ENCODE measurements at regions not wholly inside any gene's neighbourhood (a gene's known extent, or its start where the extent isn't known, plus 50 kb on each side); places are given as distances from the start of the nearest gene placed in this dataset.
A peak's percentile ranks its signal among the peaks of the same experiment; 100 is the strongest.

DNA sequence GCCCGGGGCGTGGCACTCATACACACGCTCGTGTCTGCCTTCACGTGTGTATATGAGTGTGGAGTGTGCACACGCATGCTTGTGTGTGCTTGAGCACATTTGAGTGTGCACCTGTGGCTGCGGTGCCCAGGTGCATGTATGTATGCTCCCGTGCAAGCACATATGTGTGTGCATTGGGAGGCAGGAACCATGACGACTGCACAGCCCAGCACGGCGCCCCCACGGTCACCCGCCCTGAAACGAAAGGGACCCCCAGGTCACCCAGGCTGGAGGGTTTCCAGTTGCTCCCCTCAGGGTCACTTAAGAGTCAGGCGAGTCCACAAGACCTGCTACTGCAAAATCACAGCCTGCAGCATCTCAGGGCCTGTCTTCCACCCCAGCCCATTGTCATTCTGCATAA lies 94.7 kb downstream of the YTHDF1 start (continued):
- TF ChIP-seq ZNF709 (CRISPR knock-in tag; IDR thresholded peaks at IDR 0.05) (no peak), ZNF431 (CRISPR knock-in tag; IDR thresholded peaks at IDR 0.05; ENCODE audit: borderline replicate concordance, low read depth) (no peak)

- FAIRE-seq = no peak
- no peaks in the 10 kb centered on the region for H3K4me1 ChIP-seq (ENCODE audit: insufficient read depth, low read length)
- no peak overlapping the region for H2AFZ ChIP-seq (ENCODE audit: low read length)
- intact Hi-C loops (cut with micrococcal nuclease; ENCODE audit: unreplicated experiment) (no loop called here), in situ Hi-C loops (cut with HindIII; ENCODE audit: extremely low pct_ligation_motif_present, low pct_unique_long_range_greater_than_20kb) (no loop called here)
- H3K9ac ChIP-seq (ENCODE audit: insufficient read depth, low read depth, low read length) = no peak overlapping the region
- POLR2A ChIA-PET = no interaction called here
- H3K9me3 ChIP-seq (ENCODE audit: low read length) = no peaks in the 10 kb centered on the region
- no peak for ATAC-seq
- H3K27me3 ChIP-seq (ENCODE audit: control insufficient read depth in 1 of 2, insufficient read depth in 2 of 2, low read length in 2 of 2) = peaks cover 23 to 97% of the 10 kb centered on the region in 2 experiments
- no peak overlapping the region for H3K4me3 ChIP-seq (replicated peaks in 1 of 3; ENCODE audit: insufficient read depth in 1 of 3, low read depth in 2 of 3, low read length in 3 of 3)
- no peaks in the 10 kb centered on the region for H3K79me2 ChIP-seq (ENCODE audit: insufficient read depth, low read length)
- CTCF ChIA-PET (ENCODE audit: low intra/inter-chr PET ratio, low total read pairs) = no interaction called here
- no TSS peak for BruUV-seq (replicated peaks)
- TF ChIP-seq ZNF768 (CRISPR knock-in tag; IDR thresholded peaks at IDR 0.05) (no peak), RBAK (CRISPR knock-in tag; IDR thresholded peaks at IDR 0.05) (no peak), ZNF556 (CRISPR knock-in tag; IDR thresholded peaks at IDR 0.05; ENCODE audit: borderline replicate concordance) (no peak), PCBP2 (optimal IDR thresholded peaks at IDR 0.05; ENCODE audit: low read depth, low read length, poor library complexity, severe bottlenecking) (no peak)
- H3K27ac ChIP-seq (ENCODE audit: extremely low read length, insufficient read depth, low read length) = no peak overlapping the region
- WGBS (ENCODE audit: low lambda C conversion rate) = 6% methylated on average over 5 of the region's 5 CpGs
- no peak for DNase-seq (ENCODE audit: low spot score)
- no peak overlapping the region for H3K4me2 ChIP-seq (ENCODE audit: low read depth, low read length)
- no peaks in the 10 kb centered on the region for H3K36me3 ChIP-seq (replicated peaks in 1 of 2; ENCODE audit: control insufficient read depth in 1 of 2, insufficient read depth in 2 of 2, low read length in 2 of 2)
- H4K20me1 ChIP-seq (ENCODE audit: insufficient read depth, low read length) = peaks cover 21% of the 10 kb centered on the region; the same call in 1 of the 2 replicates
These were observed 95.2 kb downstream of the YTHDF1 start for GRCh38 chr20:63120808-63121090.

DNA sequence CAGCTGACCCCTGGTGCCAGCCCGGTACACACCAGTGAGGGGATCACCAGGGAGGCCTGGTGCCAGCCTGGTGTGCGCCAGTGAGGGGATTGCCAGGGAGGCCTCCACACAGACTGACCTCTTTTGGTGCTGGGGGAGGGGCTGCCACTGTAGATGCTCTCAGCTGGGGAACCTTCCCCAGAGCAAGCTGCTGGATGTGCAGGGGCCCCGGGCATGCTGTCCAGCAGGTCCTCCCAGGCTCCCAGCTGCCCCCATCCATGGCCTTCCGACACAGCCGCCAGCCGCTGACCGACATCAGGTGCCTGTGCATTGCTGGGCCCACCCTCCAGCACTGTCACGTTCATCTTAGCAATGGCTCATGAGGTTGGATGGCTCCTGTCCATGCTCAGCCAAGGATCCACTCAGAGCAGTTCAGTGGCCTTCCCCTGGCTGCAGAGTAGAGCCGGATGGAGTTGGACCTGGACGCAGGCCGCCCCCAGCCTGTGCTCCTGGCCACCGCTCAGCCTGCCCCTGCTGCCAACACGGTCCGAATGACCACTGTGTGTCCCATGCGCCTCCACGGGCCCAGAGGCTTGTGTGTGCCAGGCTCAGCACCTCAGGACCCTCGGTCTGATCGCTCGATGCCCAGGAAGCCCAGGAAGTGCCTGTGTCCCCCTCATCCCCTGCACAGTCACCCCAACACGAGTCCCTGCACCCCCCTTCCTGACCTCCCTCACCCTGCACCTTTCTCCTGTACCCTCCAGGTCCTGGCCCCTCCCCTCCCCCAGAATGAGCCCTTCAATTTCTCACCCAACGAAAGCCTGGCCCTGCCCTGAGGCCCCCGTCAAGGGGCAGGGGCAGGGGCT lies 95.7 kb downstream of the YTHDF1 start:
- POLR2A ChIA-PET = no interaction called here
- WGBS (ENCODE audit: low lambda C conversion rate) = 14% methylated on average over 13 of the region's 22 CpGs
- TF ChIP-seq ARHGAP35 (CRISPR knock-in tag; IDR thresholded peaks at IDR 0.05; ENCODE audit: borderline replicate concordance) (no peak), TEAD2 (CRISPR knock-in tag; IDR thresholded peaks at IDR 0.05) (no peak), ZNF20 (CRISPR knock-in tag; IDR thresholded peaks at IDR 0.05) (no peak), KAT2B (IDR thresholded peaks at IDR 0.05; ENCODE audit: borderline replicate concordance, low read depth, low read length) (no peak), NFKB2 (CRISPR knock-in tag; IDR thresholded peaks at IDR 0.05; ENCODE audit: borderline replicate concordance) (0 out of 2 replicates have a peak, but pooled peaks have one; percentile 22), SP140L (CRISPR knock-in tag; IDR thresholded peaks at IDR 0.05; ENCODE audit: borderline replicate concordance) (no peak)
- TF ChIP-seq, protein P1, sequence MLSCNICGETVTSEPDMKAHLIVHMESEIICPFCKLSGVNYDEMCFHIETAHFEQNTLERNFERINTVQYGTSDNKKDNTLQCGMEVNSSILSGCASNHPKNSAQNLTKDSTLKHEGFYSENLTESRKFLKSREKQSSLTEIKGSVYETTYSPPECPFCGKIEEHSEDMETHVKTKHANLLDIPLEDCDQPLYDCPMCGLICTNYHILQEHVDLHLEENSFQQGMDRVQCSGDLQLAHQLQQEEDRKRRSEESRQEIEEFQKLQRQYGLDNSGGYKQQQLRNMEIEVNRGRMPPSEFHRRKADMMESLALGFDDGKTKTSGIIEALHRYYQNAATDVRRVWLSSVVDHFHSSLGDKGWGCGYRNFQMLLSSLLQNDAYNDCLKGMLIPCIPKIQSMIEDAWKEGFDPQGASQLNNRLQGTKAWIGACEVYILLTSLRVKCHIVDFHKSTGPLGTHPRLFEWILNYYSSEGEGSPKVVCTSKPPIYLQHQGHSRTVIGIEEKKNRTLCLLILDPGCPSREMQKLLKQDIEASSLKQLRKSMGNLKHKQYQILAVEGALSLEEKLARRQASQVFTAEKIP (CRISPR knock-in tag; IDR thresholded peaks at IDR 0.05; ENCODE audit: borderline replicate concordance) = no peak

More for the DNA sequence above, 95.7 kb downstream of the YTHDF1 start:
- no peaks in the 10 kb centered on the region for H3K36me3 ChIP-seq (replicated peaks in 1 of 2; ENCODE audit: control insufficient read depth in 1 of 2, insufficient read depth in 2 of 2, low read length in 2 of 2)
- no peak overlapping the region for H3K4me3 ChIP-seq (replicated peaks in 1 of 3; ENCODE audit: insufficient read depth in 1 of 3, low read depth in 2 of 3, low read length in 3 of 3)
- no peaks in the 10 kb centered on the region for H3K9me3 ChIP-seq (ENCODE audit: low read length)
- H3K4me1 ChIP-seq (ENCODE audit: insufficient read depth, low read length) = no peaks in the 10 kb centered on the region
- no peak for DNase-seq (ENCODE audit: low spot score)
- H4K20me1 ChIP-seq (ENCODE audit: insufficient read depth, low read length) = peaks cover 21% of the 10 kb centered on the region; the same call in 1 of the 2 replicates
- in situ Hi-C loops (cut with HindIII; ENCODE audit: extremely low pct_ligation_motif_present, low pct_unique_long_range_greater_than_20kb) = no loop called here
- no peaks in the 10 kb centered on the region for H3K79me2 ChIP-seq (ENCODE audit: insufficient read depth, low read length)
- FAIRE-seq = no peak
- no peak overlapping the region for H3K4me2 ChIP-seq (ENCODE audit: low read depth, low read length)
- intact Hi-C loops (cut with micrococcal nuclease; ENCODE audit: unreplicated experiment) = no loop called here
- no peak overlapping the region for H2AFZ ChIP-seq (ENCODE audit: low read length)
- CTCF ChIA-PET (ENCODE audit: low intra/inter-chr PET ratio, low total read pairs) = no interaction called here
- BruUV-seq (replicated peaks) = no TSS peak
- H3K9ac ChIP-seq (ENCODE audit: insufficient read depth, low read depth, low read length) = no peak overlapping the region
- ATAC-seq = no peak
- no peak overlapping the region for H3K27ac ChIP-seq (ENCODE audit: extremely low read length, insufficient read depth, low read length)
- peaks cover 18 to 97% of the 10 kb centered on the region in 2 experiments for H3K27me3 ChIP-seq (ENCODE audit: control insufficient read depth in 1 of 2, insufficient read depth in 2 of 2, low read length in 2 of 2)

All from HepG2 (cell line).